HCT116 (cell line): ENCODE measurements at regions not wholly inside any gene's neighbourhood (a gene's known extent, or its start where the extent isn't known, plus 50 kb on each side); places are given as distances from the start of the nearest gene placed in this dataset.

ENCODE experiments used
- ATAC-seq: fragments of 200-7000 bp; cut with Tn5 transposase; 2 replicates; pipeline ENCODE4 v1.9.1; 2020; ENCODE audit warnings: mild to moderate bottlenecking, moderate library complexity
- BruUV-seq: library from RNA; stranded (reverse); fragments of 400-500 nt; replicated peaks from 2 replicates; lab custom pipeline; 2021; lab: Mats Ljungman, UMichigan
- CTCF ChIA-PET: fragments of 300-600 bp; sonication (Branson Sonifier 250); formaldehyde crosslinking; loops from one replicate; lab custom pipeline; 2021; ENCODE audit warnings: antibody characterized with exemption; lab: Charles Lee
- POLR2A ChIA-PET: fragments of 300-600, 350-600 bp; sonication (Branson Sonifier 250); formaldehyde crosslinking; loops from one replicate; lab custom pipeline; 2021; ENCODE audit warnings: antibody characterized with exemption; lab: Charles Lee
- RAD21 ChIA-PET, 2 experiments: fragments of 300-600 bp; sonication (Branson Sonifier 250); formaldehyde crosslinking; loops; one replicate each; lab custom pipeline; 2023; ENCODE audit warnings: low total read pairs in 2 of 2; ENCODE audit not compliant: uncharacterized antibody in 2 of 2, unreplicated experiment in 2 of 2, low non-redundant PET in 1 of 2; lab: Charles Lee
- DNase-seq: peaks from one replicate; pipeline ENCODE4 v3.0.0-alpha.2; 2010; ENCODE audit warnings: low read depth, low spot score
- H2AFZ ChIP-seq: fragments of 200-600 bp; shearing (Covaris generic), sonication (generic); 2 replicates; pipeline ENCODE4 v1.6.1; 2017; ENCODE audit warnings: low read depth, mixed run types, mixed read lengths, antibody characterized with exemption, low read length; ENCODE audit not compliant: poor library complexity, severe bottlenecking
- H3K27ac ChIP-seq: 2 replicates; pipeline ENCODE4 v1.5.1; 2012; ENCODE audit warnings: low read depth, low read length
- H3K27me3 ChIP-seq: fragments of 200-600 bp; sonication (generic); 2 replicates; pipeline ENCODE4 v1.6.1; 2016; ENCODE audit warnings: mixed run types, low read length, mixed read lengths; ENCODE audit not compliant: insufficient read depth
- H3K36me3 ChIP-seq, 2 experiments: fragments of 200-500 bp in 1 of 2; fragments of 200-600 bp in 1 of 2; sonication (Bioruptor generic) in 1 of 2; sonication (generic) in 1 of 2; 2 replicates each; pipeline versions ENCODE4 v1.5.1 to v1.6.1; 2014 to 2016; ENCODE audit warnings: low read length in 2 of 2, inconsistent platforms in 1 of 2, mixed read lengths in 1 of 2, mixed run types in 1 of 2; ENCODE audit not compliant: insufficient read depth in 2 of 2, control insufficient read depth in 1 of 2
- H3K4me1 ChIP-seq, 2 experiments: fragments of 200-600 bp in 1 of 2; sonication (generic) in 1 of 2; 2 replicates each; pipeline versions ENCODE4 v1.5.1 to v1.6.1; 2012 to 2017; ENCODE audit warnings: low read length in 2 of 2, inconsistent platforms in 1 of 2, mild to moderate bottlenecking in 1 of 2, mixed read lengths in 1 of 2, mixed run types in 1 of 2, moderate library complexity in 1 of 2; ENCODE audit not compliant: insufficient read depth in 2 of 2, control insufficient read depth in 1 of 2
- H3K4me2 ChIP-seq: fragments of 200-600 bp; sonication (generic); 2 replicates; pipeline ENCODE4 v1.6.1; 2017; ENCODE audit warnings: mixed run types, low read length, mixed read lengths
- H3K4me3 ChIP-seq, 2 experiments: fragments of 200-600 bp in 1 of 2; sonication (generic) in 1 of 2; replicated peaks in 1 of 2; 2 replicates each; pipeline ENCODE4 v1.5.1; 2011 to 2016; ENCODE audit warnings: low read length in 2 of 2, control low read depth in 1 of 2, low read depth in 1 of 2, mild to moderate bottlenecking in 1 of 2, mixed read lengths in 1 of 2, mixed run types in 1 of 2
- H3K79me2 ChIP-seq: fragments of 200-600 bp; sonication (generic); 2 replicates; pipeline ENCODE4 v1.6.1; 2017; ENCODE audit warnings: mild to moderate bottlenecking, mixed run types, low read length, moderate library complexity, mixed read lengths; ENCODE audit not compliant: insufficient read depth
- H3K9ac ChIP-seq: fragments of 200-600 bp; sonication (generic); 2 replicates; pipeline ENCODE4 v1.6.1; 2016; ENCODE audit warnings: low read length, mixed read lengths
- H3K9me2 ChIP-seq: fragments of 200-600 bp; sonication (generic), shearing (Covaris generic); 2 replicates; pipeline ENCODE4 v1.6.1; 2017; ENCODE audit warnings: mixed run types, mild to moderate bottlenecking, moderate library complexity; ENCODE audit not compliant: insufficient read depth
- H3K9me3 ChIP-seq, 2 experiments: fragments of 200-500 bp in 1 of 2; fragments of 200-600 bp in 1 of 2; sonication (Bioruptor generic) in 1 of 2; sonication (generic) in 1 of 2; 2 replicates each; pipeline ENCODE4 v1.6.1; 2014 to 2017; ENCODE audit warnings: low read length in 2 of 2, mixed read lengths in 2 of 2, inconsistent platforms in 1 of 2, low read depth in 1 of 2, mild to moderate bottlenecking in 1 of 2, mixed run types in 1 of 2, moderate library complexity in 1 of 2; ENCODE audit not compliant: control insufficient read depth in 1 of 2, insufficient read depth in 1 of 2
- H4K20me1 ChIP-seq: fragments of 200-600 bp; sonication (generic), shearing (Covaris generic); 2 replicates; pipeline ENCODE4 v1.6.1; 2017; ENCODE audit warnings: mixed run types, mild to moderate bottlenecking, moderate library complexity; ENCODE audit not compliant: insufficient read depth
- CBX3 ChIP-seq: IDR thresholded peaks from 2 replicates; pipeline ENCODE4 v1.6.1; 2012; ENCODE audit warnings: low read depth
- CEBPB ChIP-seq: IDR thresholded peaks from 2 replicates; pipeline ENCODE4 v1.6.1; 2012; ENCODE audit warnings: low read depth
- EGR1 ChIP-seq: IDR thresholded peaks from 2 replicates; pipeline ENCODE4 v1.6.1; 2012; ENCODE audit warnings: low read depth
- ELF1 ChIP-seq: IDR thresholded peaks from 2 replicates; pipeline ENCODE4 v1.6.1; 2012; ENCODE audit warnings: low read depth, borderline replicate concordance
- EZH2 ChIP-seq: fragments of 200-600 bp; sonication (generic); IDR thresholded peaks from 2 replicates; pipeline ENCODE4 v1.6.1; 2017; ENCODE audit warnings: antibody characterized with exemption, mixed run types
- EZH2phosphoT487 ChIP-seq: fragments of 200-600 bp; IDR thresholded peaks from 2 replicates; pipeline ENCODE4 v1.6.1; 2018; ENCODE audit warnings: antibody characterized with exemption, borderline replicate concordance
- FOSL1 ChIP-seq: IDR thresholded peaks from 2 replicates; pipeline ENCODE4 v1.6.1; 2012; ENCODE audit warnings: low read depth
- JUND ChIP-seq: IDR thresholded peaks from 2 replicates; pipeline ENCODE4 v1.6.1; 2012
- MAX ChIP-seq: IDR thresholded peaks from 2 replicates; pipeline ENCODE4 v1.6.1; 2012
- POLR2A ChIP-seq: IDR thresholded peaks from 2 replicates; pipeline ENCODE4 v1.7.0; 2011; ENCODE audit warnings: borderline replicate concordance; ENCODE audit not compliant: insufficient read depth, insufficient read length; ENCODE audit errors: extremely low read depth
- POLR2AphosphoS5 ChIP-seq: IDR thresholded peaks from 2 replicates; pipeline ENCODE4 v1.6.1; 2011; ENCODE audit warnings: mild to moderate bottlenecking, low read depth, low read length, moderate library complexity
- RAD21 ChIP-seq: IDR thresholded peaks from 2 replicates; pipeline ENCODE4 v1.6.1; 2012; ENCODE audit warnings: low read depth, mild to moderate bottlenecking
- SIN3A ChIP-seq: IDR thresholded peaks from 2 replicates; pipeline ENCODE4 v1.6.1; 2012; ENCODE audit warnings: low read depth
- SP1 ChIP-seq: IDR thresholded peaks from 2 replicates; pipeline ENCODE4 v1.6.1; 2012; ENCODE audit warnings: low read depth
- SRF ChIP-seq: IDR thresholded peaks from 2 replicates; pipeline ENCODE4 v1.6.1; 2012; ENCODE audit warnings: low read depth
- TCF7L2 ChIP-seq: IDR thresholded peaks from 2 replicates; pipeline ENCODE4 v1.7.0; 2011; ENCODE audit warnings: borderline replicate concordance, inconsistent platforms; ENCODE audit not compliant: insufficient read depth, insufficient read length; ENCODE audit errors: extremely low read depth
- YY1 ChIP-seq: IDR thresholded peaks from 2 replicates; pipeline ENCODE4 v1.6.1; 2011; ENCODE audit warnings: low read length, low read depth, moderate library complexity, mild to moderate bottlenecking; ENCODE audit not compliant: insufficient replicate concordance; ENCODE audit errors: extremely low read depth
- ZBTB33 ChIP-seq: IDR thresholded peaks from 2 replicates; pipeline ENCODE4 v1.6.1; 2011; ENCODE audit warnings: mild to moderate bottlenecking, low read length, moderate library complexity; ENCODE audit not compliant: insufficient replicate concordance; ENCODE audit errors: extremely low read depth
- ZFX ChIP-seq: fragments of 450-650 bp; IDR thresholded peaks from 2 replicates; pipeline ENCODE4 v1.6.1; 2017
- ZNF274 ChIP-seq: fragments of 200-500 bp; sonication (Bioruptor generic); IDR thresholded peaks from 2 replicates; pipeline ENCODE4 v1.6.1; 2014; ENCODE audit warnings: mild to moderate bottlenecking, low read depth, low read length, inconsistent platforms
- intact Hi-C: fragments of 100-400 bp; cut with micrococcal nuclease; formaldehyde crosslinking; loops from 2 replicates; pipeline ENCODE4 v1.10.0; 2022

GRCh38 chr6:159440349-159440748 is 252.7 kb downstream of the SOD2 start:
- no TSS peak for BruUV-seq
- Histone ChIP-seq H3K27ac (no peak overlapping the region), H2AFZ (no peak overlapping the region), H3K36me3 (no peaks in the 10 kb centered on the region), H3K4me2 (no peak overlapping the region), H3K9me3 (no peaks in the 10 kb centered on the region), H3K9me2 (no peaks in the 10 kb centered on the region), H3K27me3 (peaks cover 73% of the 10 kb centered on the region), H4K20me1 (no peaks in the 10 kb centered on the region), H3K79me2 (no peaks in the 10 kb centered on the region), H3K9ac (no peak overlapping the region), H3K4me1 (no peaks in the 10 kb centered on the region), H3K4me3 (no peak overlapping the region)
- intact Hi-C loops: no loop called here
- CTCF ChIA-PET: no interaction called here
- RAD21 ChIA-PET: no interaction called here
- DNase-seq (no peak), ATAC-seq (no peak)
- no peak for TF ChIP-seq ZNF274
- TF ChIP-seq FOSL1: no peak
- TF ChIP-seq SIN3A: no peak
- TF ChIP-seq RAD21: no peak
- no peak for TF ChIP-seq EGR1
- no peak for TF ChIP-seq ELF1
- no peak for TF ChIP-seq SRF
- no peak for TF ChIP-seq EZH2phosphoT487
- no peak for TF ChIP-seq CEBPB
- no peak for TF ChIP-seq EZH2
- no peak for TF ChIP-seq POLR2A
- POLR2A ChIA-PET: no interaction called here

- RAD21 ChIA-PET: no interaction called here
- no peak overlapping the region for H3K4me3 ChIP-seq
- BruUV-seq: no TSS peak
- intact Hi-C loops: no loop called here
- H3K9me2 ChIP-seq: no peaks in the 10 kb centered on the region
- no peak overlapping the region for H3K27ac ChIP-seq
- no peaks in the 10 kb centered on the region for H3K4me1 ChIP-seq
- POLR2A ChIA-PET: no interaction called here
- no peak overlapping the region for H2AFZ ChIP-seq
- no peak overlapping the region for H3K4me2 ChIP-seq
- H3K36me3 ChIP-seq: no peaks in the 10 kb centered on the region
- no peaks in the 10 kb centered on the region for H4K20me1 ChIP-seq
- no peaks in the 10 kb centered on the region for H3K9me3 ChIP-seq
- peaks cover 72% of the 10 kb centered on the region for H3K27me3 ChIP-seq
- ATAC-seq (no peak), DNase-seq (no peak)
- no peak overlapping the region for H3K9ac ChIP-seq
- TF ChIP-seq SRF: no peak
- no peak for TF ChIP-seq JUND
- TF ChIP-seq EGR1: no peak
- TF ChIP-seq POLR2AphosphoS5: no peak
- no peak for TF ChIP-seq EZH2phosphoT487
- TF ChIP-seq SIN3A: no peak
- TF ChIP-seq YY1: no peak
- no peak for TF ChIP-seq EZH2
- no peak for TF ChIP-seq ZBTB33
- TF ChIP-seq SP1: no peak
- no peak for TF ChIP-seq TCF7L2
- TF ChIP-seq CBX3: no peak
- TF ChIP-seq MAX: no peak
- TF ChIP-seq ZFX: no peak
- no peak for TF ChIP-seq ELF1
- TF ChIP-seq FOSL1: no peak
- no peak for TF ChIP-seq POLR2A
- no peaks in the 10 kb centered on the region for H3K79me2 ChIP-seq
- CTCF ChIA-PET: no interaction called here
These were observed 253.4 kb downstream of the SOD2 start for GRCh38 chr6:159439651-159440050.
